Osteoblast (primary cell): ENCODE measurements at regions not wholly inside any gene's neighbourhood (a gene's known extent, or its start where the extent isn't known, plus 50 kb on each side); places are given as distances from the start of the nearest gene placed in this dataset.

Experiments
- DNase-seq: peaks from one replicate; pipeline ENCODE4 v3.0.0; 2011; ENCODE audit warnings: low spot score, mixed read lengths; ENCODE audit not compliant: insufficient read length; ENCODE audit errors: missing footprints
- H2AFZ ChIP-seq: 2 replicates; pipeline ENCODE4 v1.6.0; 2011; ENCODE audit warnings: mild to moderate bottlenecking, low read length
- H3K27ac ChIP-seq: 2 replicates; pipeline ENCODE4 v1.5.1; 2011; ENCODE audit warnings: mild to moderate bottlenecking, low read depth, low read length, moderate library complexity
- H3K27me3 ChIP-seq: 2 replicates; pipeline ENCODE4 v1.6.0; 2012; ENCODE audit warnings: mild to moderate bottlenecking, control low read depth, inconsistent platforms, low read length, moderate library complexity; ENCODE audit not compliant: insufficient read depth
- H3K36me3 ChIP-seq: 2 replicates; pipeline ENCODE4 v1.5.1; 2011; ENCODE audit warnings: mild to moderate bottlenecking, low read length, control low read depth, moderate library complexity; ENCODE audit not compliant: insufficient read depth
- H3K4me1 ChIP-seq: 2 replicates; pipeline ENCODE4 v1.5.1; 2011; ENCODE audit warnings: mild to moderate bottlenecking, low read length, control low read depth, moderate library complexity; ENCODE audit not compliant: insufficient read depth
- H3K4me2 ChIP-seq: 2 replicates; pipeline ENCODE4 v1.6.0; 2011; ENCODE audit warnings: mild to moderate bottlenecking, low read length; ENCODE audit not compliant: insufficient read depth
- H3K4me3 ChIP-seq: fragments of 200-600 bp; sonication (generic); 3 replicates; pipeline ENCODE4 v1.5.1; 2012; ENCODE audit warnings: mild to moderate bottlenecking, low read length, inconsistent platforms; ENCODE audit not compliant: insufficient read depth
- H3K79me2 ChIP-seq: 2 replicates; pipeline ENCODE4 v1.6.0; 2012; ENCODE audit warnings: mild to moderate bottlenecking, low read length, control low read depth, inconsistent platforms; ENCODE audit not compliant: insufficient read depth
- H3K9me3 ChIP-seq: 2 replicates; pipeline ENCODE4 v1.5.1; 2011; ENCODE audit warnings: low read depth, low read length, control low read depth
- H4K20me1 ChIP-seq: 2 replicates; pipeline ENCODE4 v1.6.0; 2012; ENCODE audit warnings: mild to moderate bottlenecking, low read length, control low read depth; ENCODE audit not compliant: insufficient read depth
- CTCF ChIP-seq: IDR thresholded peaks from 2 replicates; pipeline ENCODE4 v1.5.1; 2011; ENCODE audit warnings: mild to moderate bottlenecking, low read depth, low read length, moderate library complexity; ENCODE audit errors: extremely low read depth

- Histone ChIP-seq H4K20me1 (no peaks in the 10 kb centered on the region), H3K27ac (no peak overlapping the region), H3K9me3 (no peaks in the 10 kb centered on the region), H3K4me2 (no peak overlapping the region), H3K27me3 (peaks cover 4% of the 10 kb centered on the region), H3K4me1 (no peaks in the 10 kb centered on the region), H2AFZ (no peak overlapping the region), H3K4me3 (no peak overlapping the region), H3K36me3 (no peaks in the 10 kb centered on the region), H3K79me2 (no peaks in the 10 kb centered on the region)
- TF ChIP-seq CTCF, result no peak
- no peak for DNase-seq
These were observed 224.0 kb downstream of the KTN1 start for GRCh38 chr14:55803873-55804553.

- H3K79me2 ChIP-seq, result no peaks in the 10 kb centered on the region
- H3K4me2 ChIP-seq, result no peak overlapping the region
- no peak overlapping the region for H3K27ac ChIP-seq
- no peak for DNase-seq
- H3K36me3 ChIP-seq, result no peaks in the 10 kb centered on the region
- H2AFZ ChIP-seq, result no peak overlapping the region
- no peak for TF ChIP-seq CTCF
- no peaks in the 10 kb centered on the region for H3K4me1 ChIP-seq
- no peaks in the 10 kb centered on the region for H4K20me1 ChIP-seq
- no peaks in the 10 kb centered on the region for H3K9me3 ChIP-seq
- H3K4me3 ChIP-seq, result no peak overlapping the region
- H3K27me3 ChIP-seq, result peaks cover 4% of the 10 kb centered on the region
These were observed 225.2 kb downstream of the KTN1 start for GRCh38 chr14:55805250-55805649.

GRCh38 chr14:55807053-55807880 is 227.3 kb downstream of the KTN1 start:
- no peaks in the 10 kb centered on the region for H3K9me3 ChIP-seq
- H3K27me3 ChIP-seq, result peaks cover 4% of the 10 kb centered on the region
- no peak for DNase-seq
- TF ChIP-seq CTCF, result no peak
- no peaks in the 10 kb centered on the region for H3K4me1 ChIP-seq
- no peak overlapping the region for H3K4me2 ChIP-seq
- no peaks in the 10 kb centered on the region for H4K20me1 ChIP-seq
- H3K27ac ChIP-seq, result no peak overlapping the region
- no peak overlapping the region for H2AFZ ChIP-seq
- H3K36me3 ChIP-seq, result no peaks in the 10 kb centered on the region
- H3K79me2 ChIP-seq, result no peaks in the 10 kb centered on the region
- no peak overlapping the region for H3K4me3 ChIP-seq

GRCh38 chr14:55807881-55808379 is 227.9 kb downstream of the KTN1 start:
- Histone ChIP-seq H3K79me2 (no peaks in the 10 kb centered on the region), H3K4me2 (no peak overlapping the region)
- TF ChIP-seq CTCF, result no peak

More at GRCh38 chr14:55807881-55808379, 227.9 kb downstream of the KTN1 start:
- no peaks in the 10 kb centered on the region for H4K20me1 ChIP-seq
- H3K9me3 ChIP-seq, result no peaks in the 10 kb centered on the region
- H3K27me3 ChIP-seq, result peaks cover 4% of the 10 kb centered on the region
- no peak overlapping the region for H3K27ac ChIP-seq
- DNase-seq, result no peak
- H3K36me3 ChIP-seq, result no peaks in the 10 kb centered on the region
- no peak overlapping the region for H3K4me3 ChIP-seq
- H3K4me1 ChIP-seq, result no peaks in the 10 kb centered on the region
- no peak overlapping the region for H2AFZ ChIP-seq
